ENCODE measurements at regions not wholly inside any gene's neighbourhood (a gene's known extent, or its start where the extent isn't known, plus 50 kb on each side); places are given as distances from the start of the nearest gene placed in this dataset.

GRCh38 chr13:62631124-62631523 lies 1215.5 kb upstream of the PCDH20 start:
- TF ChIP-seq CTCF (IDR thresholded peaks at IDR 0.05): no peak
- TF ChIP-seq POLR2A (IDR thresholded peaks at IDR 0.05): no peak
